GM19324 (cell line): ENCODE measurements at regions not wholly inside any gene's neighbourhood (a gene's known extent, or its start where the extent isn't known, plus 50 kb on each side); places are given as distances from the start of the nearest gene placed in this dataset.

Source experiments
- ATAC-seq: cut with Tn5 transposase; IDR thresholded peaks from one replicate; pipeline ENCODE4 v1.9.1; 2021; ENCODE audit warnings: mild to moderate bottlenecking, moderate library complexity; ENCODE audit not compliant: unreplicated experiment, low FRiP score

DNA sequence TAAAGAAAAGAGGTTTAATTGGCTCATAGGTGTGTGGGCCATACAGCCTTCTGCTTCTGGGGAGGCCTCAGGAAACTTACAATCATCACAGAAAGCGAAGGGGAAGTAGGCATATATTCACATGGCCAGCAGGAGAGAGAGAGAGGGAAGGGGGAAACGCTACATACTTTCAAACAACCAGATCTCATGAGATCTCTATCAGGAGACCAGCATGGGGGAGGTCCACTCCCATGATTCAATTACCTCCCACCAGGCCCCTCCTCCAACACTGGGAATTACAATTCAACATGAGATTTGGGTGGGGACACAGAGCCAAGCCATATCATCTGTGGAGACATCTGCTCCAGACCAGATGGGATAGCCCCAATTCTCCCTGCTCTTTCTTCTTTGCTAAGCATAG, 866.0 kb downstream of the BRD1 start:
- no peak for ATAC-seq

DNA sequence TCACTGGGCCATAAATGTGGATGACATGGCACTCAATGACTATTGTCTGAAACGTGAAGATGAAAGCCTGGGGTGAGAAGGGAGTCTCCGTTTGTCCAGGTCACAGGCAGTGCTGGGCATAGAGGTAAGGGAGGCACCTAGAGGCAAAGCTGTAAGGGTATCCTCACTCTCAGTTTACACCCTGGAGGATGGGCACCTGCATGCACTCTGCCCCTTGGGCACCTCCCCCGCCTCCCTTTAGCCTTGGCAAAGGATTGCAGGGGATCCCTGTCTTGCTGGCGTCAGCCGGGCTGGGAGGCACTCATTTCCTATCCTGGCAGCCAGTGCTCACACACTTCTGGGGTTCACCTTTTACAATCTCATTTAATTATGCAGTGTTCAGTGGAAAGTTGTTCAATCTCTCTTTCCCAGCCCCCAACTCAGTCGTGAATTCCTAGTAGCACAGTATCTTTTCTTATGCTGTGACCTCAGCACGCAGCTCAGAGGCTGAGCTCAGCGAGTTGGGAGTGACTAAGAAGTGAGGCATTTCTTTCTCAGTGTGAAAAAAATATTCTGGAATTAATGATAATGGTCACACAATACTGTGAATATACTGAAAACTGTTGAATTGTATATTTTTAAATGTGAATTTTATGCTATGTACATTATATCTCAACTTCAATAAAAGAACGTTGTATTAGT, 866.6 kb downstream of the BRD1 start:
- no peak for ATAC-seq

DNA sequence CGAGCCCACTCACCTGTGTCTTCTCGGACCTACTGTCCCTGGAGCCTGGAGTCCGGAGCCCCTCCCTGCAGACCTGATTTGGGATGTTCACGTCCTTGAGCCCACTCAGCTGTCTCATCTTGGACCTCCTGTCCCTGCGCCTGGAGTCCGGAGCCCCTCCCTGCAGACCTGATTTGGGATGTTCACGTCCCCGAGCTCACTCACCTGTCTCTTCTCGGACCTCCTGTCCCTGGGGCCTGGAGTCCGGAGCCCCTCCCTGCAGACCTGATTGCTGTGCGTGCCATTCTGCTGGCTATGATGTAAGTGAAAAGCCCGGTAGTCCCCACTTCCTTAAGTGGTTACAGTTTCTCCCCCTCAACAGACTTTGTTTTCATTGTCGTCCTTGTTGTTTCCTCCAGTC, 867.1 kb downstream of the BRD1 start:
- ATAC-seq, result no peak

DNA sequence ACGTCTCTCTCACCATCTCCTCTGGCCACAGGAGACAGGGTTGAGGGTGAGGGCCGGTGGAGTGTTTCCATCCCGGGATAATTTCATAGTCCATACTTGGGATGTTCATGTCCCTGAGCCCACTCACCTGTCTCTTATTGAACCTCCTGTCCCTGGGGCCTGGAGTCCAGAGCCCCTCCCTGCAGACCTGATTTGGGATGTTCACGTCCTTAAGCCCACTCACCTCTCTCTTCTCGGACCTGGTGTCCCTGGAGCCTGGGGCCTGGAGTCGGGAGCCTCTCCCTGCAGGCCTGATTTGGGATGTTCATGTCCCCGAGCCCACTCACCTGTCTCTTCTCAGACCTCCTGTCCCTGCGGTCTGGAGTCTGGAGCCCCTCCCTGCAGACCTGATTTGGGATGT, 868.2 kb downstream of the BRD1 start:
- no peak for ATAC-seq

DNA sequence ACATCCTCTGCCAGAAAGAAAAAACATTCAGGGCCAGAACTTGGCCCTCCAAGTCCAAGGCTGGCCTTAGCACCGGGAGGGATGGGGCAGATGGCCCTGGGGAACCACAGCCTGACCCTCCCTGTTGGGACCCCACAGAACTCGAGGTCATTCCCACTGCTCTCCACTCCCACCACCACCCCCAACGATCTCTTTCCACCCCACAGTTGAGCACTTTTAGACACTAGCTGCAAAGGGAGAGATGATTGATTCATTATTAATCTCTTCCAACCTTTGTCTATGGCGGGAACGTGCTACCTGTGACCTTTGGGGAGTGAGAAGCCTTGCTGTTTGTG, 869.7 kb downstream of the BRD1 start:
- ATAC-seq, result no peak

DNA sequence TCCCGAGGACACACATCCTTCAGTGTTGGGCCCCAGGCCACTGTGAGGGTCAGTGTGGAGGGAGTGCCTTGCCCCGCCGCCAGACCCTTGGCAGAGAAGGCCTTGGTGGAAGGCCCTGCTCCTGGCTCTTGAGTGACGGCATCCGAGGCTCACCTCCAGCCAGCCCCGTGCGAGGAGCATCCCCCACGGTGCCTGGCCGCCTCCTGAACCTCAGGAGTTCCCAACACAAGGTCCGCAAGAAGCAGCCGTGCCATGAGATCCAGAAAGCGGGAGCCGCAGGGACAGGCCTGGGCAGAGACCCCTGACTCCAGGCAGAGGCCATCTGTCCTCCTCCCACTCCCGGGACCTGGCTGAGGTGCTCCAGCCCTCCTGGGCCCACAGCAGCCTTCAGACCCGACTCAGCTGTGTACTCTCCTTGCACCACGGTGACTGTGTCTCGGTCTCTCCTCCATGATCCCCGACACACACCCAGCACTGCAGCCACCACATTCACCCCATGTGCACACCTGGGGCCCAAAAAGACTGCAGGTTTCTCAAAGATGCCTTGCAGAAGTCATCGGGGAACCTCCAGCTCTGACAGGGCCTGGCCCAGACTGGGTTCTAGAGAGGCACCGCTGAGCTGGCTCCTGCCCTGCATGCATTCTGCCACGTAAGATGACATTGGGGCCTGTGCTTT, 870.2 kb downstream of the BRD1 start:
- ATAC-seq, result no peak

DNA sequence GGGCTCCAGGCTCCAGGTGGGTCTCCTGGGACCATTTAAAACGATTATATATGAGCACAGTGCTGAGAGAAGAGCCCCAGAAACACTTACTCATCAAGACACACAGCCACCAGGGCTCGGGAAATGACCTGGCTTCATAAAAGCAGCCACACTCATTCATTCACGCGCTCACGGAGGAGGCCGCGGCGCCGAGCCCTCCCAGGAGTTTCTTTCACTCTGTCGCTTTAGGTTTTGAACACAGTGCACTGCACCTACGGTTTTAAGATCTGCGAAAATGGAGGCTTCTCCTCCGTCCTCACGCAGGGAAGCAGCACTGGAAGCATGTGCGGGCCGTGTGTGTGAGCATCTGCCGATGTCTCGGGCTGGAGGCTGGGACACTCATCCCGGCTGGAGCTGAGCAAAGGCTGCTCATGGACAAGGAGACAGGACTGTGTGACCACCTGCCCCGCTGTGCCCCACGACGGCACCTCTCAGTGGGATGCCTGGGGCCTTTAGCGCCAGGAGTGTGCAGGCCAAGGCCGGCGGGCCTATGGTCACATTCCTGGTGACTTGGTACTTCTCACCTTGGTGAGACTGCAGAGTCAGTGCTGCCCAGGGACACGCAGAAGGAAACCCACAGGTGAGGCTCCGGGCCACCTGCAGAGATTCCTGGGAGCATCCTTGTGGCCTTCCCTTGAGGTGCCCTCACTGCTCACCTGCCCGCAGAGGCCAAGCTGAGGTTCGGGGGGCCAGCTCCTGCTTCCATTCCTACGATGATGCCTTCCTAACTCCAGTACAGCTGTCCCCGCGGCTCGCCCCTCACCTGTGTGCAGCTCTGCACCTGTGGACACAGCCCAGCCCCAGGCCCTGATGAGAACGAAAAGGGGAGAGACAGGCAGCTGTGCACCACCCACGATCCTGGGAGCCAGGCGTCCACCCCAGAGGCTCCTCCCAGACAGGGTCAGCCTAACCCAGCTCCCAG, 872.0 kb downstream of the BRD1 start:
- ATAC-seq, result no peak

DNA sequence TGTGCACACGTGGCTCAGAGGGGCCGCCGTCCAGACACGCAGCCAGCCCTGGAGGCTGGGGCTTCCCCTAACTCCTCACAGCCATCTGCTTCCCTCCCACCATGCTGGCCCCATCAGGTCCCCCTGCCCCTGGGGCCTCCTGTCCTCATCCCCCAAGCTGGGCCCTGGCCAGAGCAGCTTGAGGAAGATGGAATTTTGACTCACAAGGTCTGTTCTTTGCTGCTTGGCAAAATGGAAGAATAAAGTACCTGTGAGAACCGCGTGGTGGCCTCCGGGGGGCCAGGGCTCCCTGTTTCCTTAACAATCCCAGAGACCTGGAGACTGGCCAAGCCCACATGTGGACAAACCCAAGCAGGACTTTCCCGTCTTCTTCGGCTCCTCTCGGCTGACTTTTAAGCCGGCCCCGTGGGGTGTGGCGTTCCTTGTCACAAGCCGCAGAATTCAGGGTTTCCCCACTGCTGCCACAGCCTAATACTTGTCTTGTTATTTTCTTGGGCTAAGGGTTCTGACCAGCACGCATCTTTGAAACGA, 872.8 kb downstream of the BRD1 start:
- ATAC-seq, result no peak

DNA sequence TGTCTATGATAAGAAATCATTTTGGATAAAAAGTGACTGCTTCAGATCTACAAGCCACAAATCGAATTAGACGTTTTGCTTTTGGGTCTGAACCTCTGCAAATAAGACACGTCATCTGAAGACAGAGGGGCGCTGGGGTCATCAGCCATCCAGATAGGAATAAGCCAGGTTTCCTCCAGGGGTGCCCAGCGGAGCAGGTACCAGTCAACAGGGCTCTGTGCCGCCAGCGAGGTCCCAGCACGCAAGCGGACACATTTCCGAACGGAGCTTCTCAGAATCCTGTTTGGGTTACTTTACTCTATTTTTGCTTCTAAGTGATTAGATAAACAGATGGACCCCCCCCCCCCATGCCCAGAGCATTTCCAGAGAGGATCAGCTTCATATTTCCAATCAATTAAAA, 873.8 kb downstream of the BRD1 start:
- ATAC-seq, result no peak

DNA sequence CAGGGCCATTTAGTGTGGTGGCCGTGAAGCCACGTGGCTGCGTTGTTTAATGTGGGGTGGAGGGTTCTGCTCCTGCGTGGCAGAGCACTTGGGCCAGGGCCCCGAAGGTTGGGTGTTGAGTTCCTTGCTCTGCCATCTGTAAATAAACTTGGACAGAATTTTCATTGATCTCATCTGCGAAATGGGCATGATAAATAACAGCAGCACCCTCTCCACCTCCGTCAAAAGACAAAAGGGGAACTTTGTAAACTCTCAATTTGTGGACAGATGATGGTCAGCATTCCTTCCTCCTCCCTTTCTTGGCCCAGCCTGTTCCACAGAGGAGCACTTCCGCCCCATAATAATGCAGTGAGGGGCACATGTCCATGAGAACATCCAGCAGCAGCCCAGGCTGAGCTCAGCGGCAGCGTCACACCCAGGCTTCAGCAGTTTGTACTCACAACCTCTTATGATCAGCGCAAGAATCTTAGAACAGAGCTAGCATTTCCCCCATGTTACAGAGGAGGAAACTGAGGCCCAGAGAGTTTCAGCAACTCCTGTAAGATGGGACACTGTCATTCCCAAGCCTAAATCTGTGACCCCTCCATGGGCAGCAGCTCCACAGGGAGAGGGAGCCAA, 874.5 kb downstream of the BRD1 start:
- no peak for ATAC-seq

DNA sequence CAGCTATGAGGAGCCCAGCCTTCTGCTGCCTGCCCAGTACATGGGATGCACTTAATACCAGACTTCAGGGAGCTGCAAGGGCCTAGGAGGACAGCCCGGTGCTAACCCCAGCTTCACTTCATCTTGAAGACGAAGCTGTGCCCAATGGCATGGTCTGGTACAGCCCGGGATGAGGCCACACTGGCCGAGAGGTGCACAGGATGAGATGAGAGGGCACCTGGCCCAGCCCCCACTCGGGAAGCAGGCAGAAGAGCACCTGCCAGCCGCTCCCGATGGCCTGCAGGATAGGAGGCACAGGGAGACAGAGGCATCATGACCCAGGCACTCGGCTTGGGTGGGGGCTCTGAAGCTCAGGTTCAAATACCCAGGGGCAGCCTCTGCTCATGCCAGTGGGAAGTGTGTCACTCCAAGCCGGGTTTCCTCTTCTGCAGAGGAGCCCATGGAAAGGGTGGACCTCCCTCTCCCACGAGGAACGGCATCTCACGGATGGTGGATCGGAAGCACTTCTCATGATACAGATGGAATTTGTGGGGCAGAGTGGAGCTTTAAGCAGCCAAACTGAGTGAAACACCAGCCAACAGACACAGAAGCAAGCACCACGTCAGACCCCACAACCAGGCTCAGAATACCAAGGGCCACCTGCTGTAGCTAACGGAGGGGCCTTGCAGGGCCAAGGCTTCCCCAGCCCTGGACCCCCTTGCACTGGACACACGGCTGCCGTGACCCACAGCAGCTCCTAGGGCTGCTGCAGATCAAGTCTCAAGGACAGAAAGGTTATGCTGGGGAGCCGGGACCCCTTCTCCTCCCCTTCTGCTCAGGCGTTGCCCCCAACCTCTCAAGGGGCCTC, 875.2 kb downstream of the BRD1 start:
- no peak for ATAC-seq

DNA sequence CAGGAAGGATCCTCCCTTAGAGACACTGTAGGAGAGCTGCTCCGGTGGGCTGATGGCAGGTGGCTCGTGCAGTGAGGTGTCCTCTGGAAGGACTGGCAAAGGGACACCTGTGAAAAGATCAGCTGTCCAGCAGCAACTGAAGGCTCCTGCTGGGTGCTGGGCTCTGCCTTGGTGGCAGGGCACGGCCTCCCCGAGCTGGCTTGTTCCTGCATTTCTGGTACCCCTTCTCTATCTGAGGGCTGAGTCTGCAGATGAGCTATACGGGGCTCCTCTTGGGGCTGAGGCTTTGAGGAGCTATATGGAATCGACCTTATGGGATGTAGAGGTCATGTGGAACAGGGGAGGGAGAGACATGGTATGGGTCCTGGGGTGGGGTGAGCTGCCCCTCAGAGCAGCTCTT, 875.8 kb downstream of the BRD1 start:
- no peak for ATAC-seq

DNA sequence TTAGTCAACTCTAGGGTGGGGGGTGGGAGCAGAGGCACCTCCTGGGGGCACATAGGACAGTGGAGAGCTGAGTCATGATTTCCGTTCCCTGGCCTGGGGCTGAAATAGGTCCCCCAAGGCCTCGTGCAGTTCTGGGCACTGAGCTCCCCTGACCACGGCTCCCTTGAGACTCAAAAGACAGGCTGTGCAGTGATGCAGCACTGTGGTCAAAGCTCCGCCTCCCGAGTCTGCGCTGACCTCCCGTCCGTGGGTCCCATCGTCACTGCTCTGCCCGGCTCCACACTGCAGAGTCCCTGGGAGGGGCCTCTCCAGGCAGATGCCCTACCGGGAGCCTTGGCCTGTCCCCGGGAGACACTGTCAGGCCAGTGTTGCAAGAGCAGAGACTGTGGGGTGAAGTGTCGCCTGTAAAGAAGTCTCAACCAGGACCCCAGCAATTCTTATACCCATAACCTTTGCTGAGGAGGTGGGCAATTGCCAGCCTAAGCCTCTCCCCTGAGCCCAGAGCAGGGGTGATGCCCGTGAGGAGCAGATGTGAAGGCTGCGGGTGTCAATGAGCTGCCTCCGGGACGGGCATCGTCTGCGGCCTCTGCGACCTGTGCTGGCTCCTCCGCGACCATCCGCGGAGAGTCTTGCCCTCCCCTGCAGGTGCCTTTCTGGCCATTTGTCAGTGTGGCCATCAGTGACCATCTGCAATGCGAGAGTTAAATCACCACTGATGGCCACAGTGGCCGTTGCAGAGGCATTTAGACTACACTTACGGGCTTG, 877.3 kb downstream of the BRD1 start:
- ATAC-seq, result no peak

DNA sequence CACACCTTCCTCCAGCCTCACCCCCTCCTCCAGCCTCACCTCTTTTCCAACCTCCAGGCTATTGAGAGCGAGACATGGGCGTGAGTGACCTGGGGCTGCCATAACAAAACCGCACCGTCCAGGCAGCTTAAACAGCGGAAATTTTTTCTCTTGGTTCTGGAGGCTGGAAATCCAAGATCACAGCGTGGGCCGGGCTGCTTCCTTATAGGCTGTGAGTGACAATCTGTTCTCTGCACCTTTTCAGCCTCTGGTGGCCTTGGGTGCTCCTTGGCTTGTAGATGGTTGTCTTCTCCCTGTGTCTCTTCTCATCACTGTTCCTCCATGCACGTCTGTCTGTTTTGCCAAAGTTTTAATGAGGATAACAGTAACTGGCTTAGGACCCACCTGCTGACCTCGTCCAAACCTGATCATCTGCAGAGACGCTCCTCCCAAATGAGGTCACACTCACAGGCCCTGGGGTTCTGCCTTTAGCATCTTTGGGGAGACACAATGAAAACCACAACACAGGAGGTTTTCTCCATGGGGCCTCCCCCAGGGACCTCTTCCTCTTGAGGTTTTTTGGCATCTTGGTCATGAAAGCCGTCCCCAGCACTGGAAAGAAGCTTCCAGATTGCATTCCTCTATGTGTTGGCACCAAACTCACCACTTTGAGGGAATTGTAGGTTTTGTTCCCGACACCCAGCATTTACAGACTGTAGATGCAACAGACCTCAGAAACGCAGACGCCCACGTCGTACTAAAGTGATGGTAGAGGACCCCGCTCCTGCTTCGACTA, 878.1 kb downstream of the BRD1 start:
- ATAC-seq, result no peak

DNA sequence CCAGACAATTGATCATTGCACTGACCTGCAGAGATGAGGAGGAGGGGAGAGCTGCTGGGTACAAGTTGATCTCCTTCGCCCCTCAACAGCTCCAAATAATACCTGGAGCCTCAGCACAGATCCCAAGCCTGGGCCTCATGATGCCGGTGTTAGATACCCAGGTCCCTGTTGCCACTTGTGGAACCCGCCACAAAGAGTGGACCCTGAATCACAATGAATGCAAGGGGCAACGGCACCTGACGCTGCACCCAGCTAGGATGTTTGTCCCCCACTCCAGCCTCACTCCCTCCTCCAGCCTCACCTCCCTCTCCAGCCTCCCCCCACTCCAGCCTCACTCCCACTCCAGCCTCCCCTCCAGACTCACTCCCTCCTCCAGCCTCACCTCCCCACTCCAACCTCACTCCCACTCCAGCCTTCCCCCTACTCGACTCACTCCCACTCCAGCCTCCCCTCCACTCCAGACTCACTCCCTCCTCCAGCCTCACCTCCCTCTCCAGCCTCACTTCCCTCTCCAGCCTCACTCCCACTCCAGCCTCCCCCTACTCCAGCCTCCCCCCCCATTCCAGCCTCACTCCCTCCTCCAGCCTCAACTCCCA, 879.0 kb downstream of the BRD1 start:
- ATAC-seq, result no peak

DNA sequence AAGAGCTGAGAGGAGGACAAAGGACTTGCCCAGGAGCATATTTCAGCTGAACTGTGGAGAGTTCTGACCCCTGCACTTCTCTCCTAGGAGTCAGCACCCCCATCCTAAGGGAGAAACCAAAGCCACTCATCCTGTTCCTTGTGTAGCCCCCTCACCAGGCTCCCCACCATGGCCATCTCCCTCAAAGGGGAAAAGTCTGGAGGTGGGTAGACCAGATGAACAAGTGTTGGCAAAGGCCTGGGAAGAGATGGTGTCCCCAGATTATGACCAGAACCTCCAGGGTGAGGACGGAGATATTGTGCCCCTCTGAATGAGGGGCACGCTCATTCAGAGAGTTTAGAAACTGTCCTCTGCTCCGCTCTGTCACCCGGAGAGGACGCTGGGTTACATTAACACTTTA, 880.0 kb downstream of the BRD1 start:
- no peak for ATAC-seq

DNA sequence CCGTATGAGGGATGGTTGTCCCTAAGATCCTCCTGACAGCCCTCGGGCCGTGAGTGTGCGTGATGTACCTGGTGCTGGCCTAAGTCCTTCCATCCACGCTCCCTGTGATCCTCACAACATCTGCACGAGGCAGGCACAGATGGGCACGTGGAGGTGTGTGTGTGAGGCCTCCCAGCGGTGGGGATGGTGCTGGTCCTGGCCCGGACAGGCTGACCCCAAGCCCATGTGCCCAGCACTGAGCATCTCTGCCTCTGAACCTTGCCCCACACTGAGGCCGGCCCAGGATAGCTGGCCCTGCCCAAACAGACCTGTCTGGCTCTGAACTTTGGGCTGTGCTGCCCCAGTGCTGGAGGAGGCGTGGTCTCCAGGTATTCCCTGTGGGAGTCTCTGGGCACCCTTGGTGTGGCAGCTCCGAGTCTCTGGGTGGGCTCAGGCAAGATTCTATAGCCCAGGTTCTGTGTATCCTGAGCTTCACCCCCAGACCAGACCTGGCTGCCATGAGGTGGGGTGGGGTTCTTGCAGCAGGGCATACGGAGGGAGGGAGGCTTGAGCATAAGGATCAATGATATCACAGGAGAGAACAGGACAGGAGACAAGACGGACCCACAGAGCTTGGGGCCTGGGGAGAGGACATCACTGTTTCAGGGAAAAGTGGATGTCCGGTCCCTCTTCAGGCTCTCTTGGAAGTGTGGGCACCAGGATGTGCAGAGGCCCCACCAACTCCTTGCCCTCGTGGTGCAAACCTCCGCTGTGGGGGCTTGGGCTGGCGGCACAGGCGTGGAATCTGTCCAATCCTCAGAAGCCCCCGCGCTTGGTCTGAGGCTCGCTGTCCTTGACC, 881.8 kb downstream of the BRD1 start:
- no peak for ATAC-seq
